ENCODE measurements at regions not wholly inside any gene's neighbourhood (a gene's known extent, or its start where the extent isn't known, plus 50 kb on each side); places are given as distances from the start of the nearest gene placed in this dataset.

GRCh38 chr5:67910546-67910945, 305.0 kb upstream of the PIK3R1 start:
- TF ChIP-seq POLR2AphosphoS5 (IDR thresholded peaks at IDR 0.05; ENCODE audit: low read depth, low read length): no peak
- no peak for TF ChIP-seq TAF1 (IDR thresholded peaks at IDR 0.05; ENCODE audit: borderline replicate concordance, insufficient read depth, low read length)
- TF ChIP-seq REST (IDR thresholded peaks at IDR 0.05; ENCODE audit: insufficient read depth in 1 of 2, low read depth in 2 of 2, low read length in 2 of 2): no peak
- no peak for TF ChIP-seq SIN3A (IDR thresholded peaks at IDR 0.05; ENCODE audit: borderline replicate concordance, insufficient read depth, low read length)
- no peak for TF ChIP-seq FOXP2 (optimal IDR thresholded peaks at IDR 0.05; ENCODE audit: borderline replicate concordance, extremely low read depth, extremely low read length, insufficient read depth)

Data from PFSK-1 (cell line).